OCI-LY1 (cell line): ENCODE measurements at regions not wholly inside any gene's neighbourhood (a gene's known extent, or its start where the extent isn't known, plus 50 kb on each side); places are given as distances from the start of the nearest gene placed in this dataset.

ENCODE experiments used
- EZH2 ChIP-seq: fragments of 200-600 bp; sonication (generic), shearing (Covaris generic); IDR thresholded peaks from 2 replicates; pipeline ENCODE4 v1.8.0; 2017; ENCODE audit warnings: borderline replicate concordance, mixed run types, mild to moderate bottlenecking, antibody characterized with exemption, low read length, moderate library complexity, mixed read lengths
- TF ChIP-seq, protein P1 (sequence below): fragments of 200-600 bp; sonication (generic), shearing (Covaris generic); IDR thresholded peaks from 2 replicates; pipeline ENCODE4 v1.5.1; 2017; ENCODE audit warnings: mild to moderate bottlenecking, antibody characterized with exemption, low read length, moderate library complexity, mixed read lengths

DNA sequence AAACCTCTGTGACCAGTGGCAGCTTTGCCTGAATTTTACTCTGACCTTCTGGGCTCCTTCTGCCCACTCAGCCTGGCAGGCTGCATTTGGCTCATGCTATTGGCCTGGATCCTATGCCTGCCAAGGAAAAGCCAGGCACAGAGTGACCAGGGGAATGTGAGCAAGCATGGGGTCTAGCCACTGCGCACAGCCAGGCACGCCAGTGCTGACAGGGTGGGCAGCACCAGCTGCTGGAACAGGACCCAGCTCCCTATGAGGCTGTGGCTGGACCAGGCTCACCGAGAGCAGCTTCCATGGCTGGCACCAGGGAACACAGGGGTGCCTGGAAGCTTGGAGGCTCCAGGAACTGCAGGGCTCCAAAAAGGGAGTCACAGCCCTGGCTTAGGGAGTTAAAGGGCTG lies 311.5 kb upstream of the SYT4 start:
- TF ChIP-seq, protein P1, sequence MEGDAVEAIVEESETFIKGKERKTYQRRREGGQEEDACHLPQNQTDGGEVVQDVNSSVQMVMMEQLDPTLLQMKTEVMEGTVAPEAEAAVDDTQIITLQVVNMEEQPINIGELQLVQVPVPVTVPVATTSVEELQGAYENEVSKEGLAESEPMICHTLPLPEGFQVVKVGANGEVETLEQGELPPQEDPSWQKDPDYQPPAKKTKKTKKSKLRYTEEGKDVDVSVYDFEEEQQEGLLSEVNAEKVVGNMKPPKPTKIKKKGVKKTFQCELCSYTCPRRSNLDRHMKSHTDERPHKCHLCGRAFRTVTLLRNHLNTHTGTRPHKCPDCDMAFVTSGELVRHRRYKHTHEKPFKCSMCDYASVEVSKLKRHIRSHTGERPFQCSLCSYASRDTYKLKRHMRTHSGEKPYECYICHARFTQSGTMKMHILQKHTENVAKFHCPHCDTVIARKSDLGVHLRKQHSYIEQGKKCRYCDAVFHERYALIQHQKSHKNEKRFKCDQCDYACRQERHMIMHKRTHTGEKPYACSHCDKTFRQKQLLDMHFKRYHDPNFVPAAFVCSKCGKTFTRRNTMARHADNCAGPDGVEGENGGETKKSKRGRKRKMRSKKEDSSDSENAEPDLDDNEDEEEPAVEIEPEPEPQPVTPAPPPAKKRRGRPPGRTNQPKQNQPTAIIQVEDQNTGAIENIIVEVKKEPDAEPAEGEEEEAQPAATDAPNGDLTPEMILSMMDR, result no peak
- TF ChIP-seq EZH2, result no peak
